ENCODE measurements at regions not wholly inside any gene's neighbourhood (a gene's known extent, or its start where the extent isn't known, plus 50 kb on each side); places are given as distances from the start of the nearest gene placed in this dataset.

DNA sequence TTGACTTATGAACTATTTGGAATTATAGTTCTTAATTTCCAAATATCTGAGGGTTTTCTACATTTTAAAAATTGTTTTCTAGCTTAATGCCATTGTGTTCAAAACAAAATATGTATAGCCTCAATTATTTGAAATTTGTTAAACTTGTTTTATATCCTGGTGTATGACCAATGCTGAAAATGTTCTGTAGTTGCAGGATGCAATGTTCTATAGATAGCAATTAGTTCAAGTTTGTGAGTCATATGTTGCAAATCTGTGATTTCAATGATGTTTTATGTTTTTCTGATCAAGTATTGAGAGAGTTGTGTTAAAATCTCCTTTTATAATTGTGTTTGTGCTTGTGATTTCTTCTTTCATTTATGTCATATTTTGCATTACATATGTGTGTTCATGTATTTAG is 517.5 kb downstream of the ADGRL2 start:
- ChIA-PET POLR2A (no interaction called here), CTCF (no interaction called here)
- ATAC-seq (no peak), DNase-seq (no peak)
- H3K4me1 Mint-ChIP-seq (ENCODE audit: low read depth): no peaks in the 10 kb centered on the region
- H3K27ac Mint-ChIP-seq: no peak overlapping the region
- H3K9me3 Mint-ChIP-seq (ENCODE audit: insufficient read depth): no peaks in the 10 kb centered on the region
- H3K36me3 Mint-ChIP-seq (ENCODE audit: low read depth): no peaks in the 10 kb centered on the region
- H3K27me3 Mint-ChIP-seq (ENCODE audit: low read depth): no peaks in the 10 kb centered on the region
- no peak overlapping the region for H3K4me3 Mint-ChIP-seq

- CTCF ChIA-PET: no interaction called here
- Mint-ChIP-seq H3K4me1 (ENCODE audit: low read depth) (no peaks in the 10 kb centered on the region), H3K9me3 (ENCODE audit: insufficient read depth) (no peaks in the 10 kb centered on the region), H3K36me3 (ENCODE audit: low read depth) (no peaks in the 10 kb centered on the region), H3K27me3 (ENCODE audit: low read depth) (no peaks in the 10 kb centered on the region), H3K4me3 (no peak overlapping the region), H3K27ac (no peak overlapping the region)
- POLR2A ChIA-PET: no interaction called here
- DNase-seq (no peak), ATAC-seq (no peak)
These were observed 516.9 kb downstream of the ADGRL2 start for GRCh38 chr1:82317671-82318070.

- H3K9me3 Mint-ChIP-seq (ENCODE audit: insufficient read depth): no peaks in the 10 kb centered on the region
- ChIA-PET POLR2A (no interaction called here), CTCF (no interaction called here)
- no peak overlapping the region for H3K27ac Mint-ChIP-seq
- H3K4me3 Mint-ChIP-seq: no peak overlapping the region
- no peaks in the 10 kb centered on the region for H3K27me3 Mint-ChIP-seq (ENCODE audit: low read depth)
- no peaks in the 10 kb centered on the region for H3K36me3 Mint-ChIP-seq (ENCODE audit: low read depth)
- H3K4me1 Mint-ChIP-seq (ENCODE audit: low read depth): no peaks in the 10 kb centered on the region
- DNase-seq: no peak
- ATAC-seq: no peak
These were observed 498.9 kb downstream of the ADGRL2 start for GRCh38 chr1:82299656-82300055.

DNA sequence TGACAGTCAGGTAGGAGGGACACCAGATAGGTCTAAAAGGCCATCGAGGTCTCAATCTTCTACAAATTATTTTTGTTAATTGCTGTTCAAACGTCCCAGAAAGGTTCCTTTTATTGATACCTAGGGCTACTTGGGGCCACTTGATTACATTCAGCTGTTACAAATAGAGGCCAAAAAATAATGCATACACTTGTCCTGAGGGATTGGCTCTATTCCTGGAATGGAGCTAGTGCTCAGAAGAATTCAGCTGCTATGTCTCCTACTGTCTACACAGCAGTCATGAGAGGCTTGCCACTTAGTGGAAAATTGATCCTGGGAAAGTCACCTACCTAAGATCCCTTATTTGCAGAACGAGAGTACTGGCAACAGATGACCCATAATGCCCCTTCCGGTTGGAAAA is 498.3 kb downstream of the ADGRL2 start:
- H3K27me3 Mint-ChIP-seq (ENCODE audit: low read depth): no peaks in the 10 kb centered on the region
- H3K36me3 Mint-ChIP-seq (ENCODE audit: low read depth): no peaks in the 10 kb centered on the region
- POLR2A ChIA-PET: no interaction called here
- H3K9me3 Mint-ChIP-seq (ENCODE audit: insufficient read depth): no peaks in the 10 kb centered on the region
- no peak for DNase-seq
- no peak for ATAC-seq
- CTCF ChIA-PET: no interaction called here
- no peak overlapping the region for H3K4me3 Mint-ChIP-seq
- no peaks in the 10 kb centered on the region for H3K4me1 Mint-ChIP-seq (ENCODE audit: low read depth)
- no peak overlapping the region for H3K27ac Mint-ChIP-seq

DNA sequence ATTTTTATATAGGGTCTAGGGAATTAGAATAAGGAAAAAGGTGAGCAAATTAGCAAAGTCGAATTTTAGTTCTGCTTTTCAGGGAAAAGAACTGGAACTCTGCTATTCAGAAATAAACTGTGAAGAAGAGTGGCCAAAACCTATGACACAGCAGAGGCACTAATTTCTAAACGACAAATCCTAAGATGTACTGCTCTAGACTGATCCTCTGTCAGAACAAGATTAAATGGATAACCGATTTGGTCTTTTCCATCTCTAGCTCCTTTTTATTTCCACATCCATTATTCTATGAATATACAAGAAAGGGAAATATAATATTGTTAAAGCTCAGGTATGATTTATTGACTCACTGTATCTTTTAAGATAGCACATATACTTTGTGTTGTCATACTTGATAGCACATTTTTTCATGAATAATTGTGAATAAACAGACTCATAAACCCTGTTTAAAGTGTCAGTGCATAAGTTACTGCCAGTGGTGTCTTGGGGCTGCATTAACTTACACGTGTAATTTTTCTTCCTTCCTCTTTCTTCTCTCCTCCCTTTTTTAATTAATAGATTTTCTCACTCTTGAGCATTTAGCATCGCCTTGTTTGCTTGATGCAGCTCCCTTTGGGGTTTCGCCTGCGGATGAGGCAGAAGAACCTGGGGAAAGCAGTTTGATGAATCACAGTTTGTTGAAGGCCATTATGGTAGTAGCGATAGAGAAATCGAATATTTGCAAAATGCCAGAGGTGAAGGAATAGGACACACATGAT is 496.6 kb downstream of the ADGRL2 start:
- DNase-seq (no peak), ATAC-seq (no peak)
- no peaks in the 10 kb centered on the region for H3K4me1 Mint-ChIP-seq (ENCODE audit: low read depth)
- no peaks in the 10 kb centered on the region for H3K9me3 Mint-ChIP-seq (ENCODE audit: insufficient read depth)
- H3K4me3 Mint-ChIP-seq: no peak overlapping the region
- no peaks in the 10 kb centered on the region for H3K27me3 Mint-ChIP-seq (ENCODE audit: low read depth)
- ChIA-PET CTCF (no interaction called here), POLR2A (no interaction called here)
- H3K36me3 Mint-ChIP-seq (ENCODE audit: low read depth): no peaks in the 10 kb centered on the region
- H3K27ac Mint-ChIP-seq: no peak overlapping the region

DNA sequence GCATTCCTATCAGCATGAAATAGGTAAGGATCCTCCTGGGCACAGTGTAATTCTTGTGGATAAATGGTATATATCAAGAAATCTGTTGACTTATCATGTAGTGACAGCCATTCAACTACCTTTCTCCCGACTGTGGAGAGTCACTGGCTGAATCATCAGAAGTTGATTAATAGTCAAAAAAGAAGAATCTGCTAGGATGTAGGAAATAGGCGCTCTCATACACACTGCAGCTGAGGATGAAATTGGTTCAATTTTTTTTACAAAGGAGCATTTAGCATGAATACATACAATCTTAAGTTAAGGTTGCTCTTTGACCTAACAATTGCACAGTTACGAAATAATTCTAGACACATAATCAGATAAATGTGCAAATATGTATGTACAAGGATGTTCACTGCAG is 486.8 kb downstream of the ADGRL2 start:
- Mint-ChIP-seq H3K4me3 (no peak overlapping the region), H3K27me3 (ENCODE audit: low read depth) (no peaks in the 10 kb centered on the region), H3K4me1 (ENCODE audit: low read depth) (no peaks in the 10 kb centered on the region), H3K36me3 (ENCODE audit: low read depth) (no peaks in the 10 kb centered on the region), H3K27ac (no peak overlapping the region), H3K9me3 (ENCODE audit: insufficient read depth) (no peaks in the 10 kb centered on the region)
- DNase-seq (no peak), ATAC-seq (no peak)
- ChIA-PET CTCF (no interaction called here), POLR2A (no interaction called here)

GRCh38 chr1:82284213-82284612 is 483.5 kb downstream of the ADGRL2 start:
- DNase-seq (no peak), ATAC-seq (no peak)
- H3K4me1 Mint-ChIP-seq (ENCODE audit: low read depth): no peaks in the 10 kb centered on the region
- H3K36me3 Mint-ChIP-seq (ENCODE audit: low read depth): no peaks in the 10 kb centered on the region
- ChIA-PET POLR2A (no interaction called here), CTCF (no interaction called here)
- no peaks in the 10 kb centered on the region for H3K27me3 Mint-ChIP-seq (ENCODE audit: low read depth)
- H3K9me3 Mint-ChIP-seq (ENCODE audit: insufficient read depth): no peaks in the 10 kb centered on the region
- H3K27ac Mint-ChIP-seq: no peak overlapping the region
- H3K4me3 Mint-ChIP-seq: no peak overlapping the region

DNA sequence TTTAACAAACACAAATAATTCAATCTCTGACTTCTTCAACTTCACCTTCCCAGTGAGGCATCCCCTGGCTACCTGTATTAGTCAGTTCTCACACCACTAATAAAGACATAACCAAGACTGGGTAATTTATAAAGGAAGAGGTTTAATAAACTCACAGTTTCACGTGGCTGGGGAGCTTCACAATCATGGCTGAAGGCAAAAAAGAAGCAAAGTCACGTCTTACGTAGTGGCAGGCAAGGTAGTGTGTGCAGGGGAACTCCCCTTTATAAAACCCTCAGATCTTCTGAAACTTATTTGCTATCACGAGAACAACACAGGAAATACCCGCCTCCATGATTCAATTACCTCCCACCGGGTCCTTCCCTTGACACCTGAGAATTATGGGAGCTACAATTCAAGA is 478.5 kb downstream of the ADGRL2 start:
- H3K27me3 Mint-ChIP-seq (ENCODE audit: low read depth): no peaks in the 10 kb centered on the region
- ChIA-PET CTCF (no interaction called here), POLR2A (no interaction called here)
- no peak for ATAC-seq
- H3K4me1 Mint-ChIP-seq (ENCODE audit: low read depth): no peaks in the 10 kb centered on the region
- H3K4me3 Mint-ChIP-seq: no peak overlapping the region
- no peak for DNase-seq
- H3K9me3 Mint-ChIP-seq (ENCODE audit: insufficient read depth): no peaks in the 10 kb centered on the region
- H3K27ac Mint-ChIP-seq: no peak overlapping the region
- H3K36me3 Mint-ChIP-seq (ENCODE audit: low read depth): no peaks in the 10 kb centered on the region

DNA sequence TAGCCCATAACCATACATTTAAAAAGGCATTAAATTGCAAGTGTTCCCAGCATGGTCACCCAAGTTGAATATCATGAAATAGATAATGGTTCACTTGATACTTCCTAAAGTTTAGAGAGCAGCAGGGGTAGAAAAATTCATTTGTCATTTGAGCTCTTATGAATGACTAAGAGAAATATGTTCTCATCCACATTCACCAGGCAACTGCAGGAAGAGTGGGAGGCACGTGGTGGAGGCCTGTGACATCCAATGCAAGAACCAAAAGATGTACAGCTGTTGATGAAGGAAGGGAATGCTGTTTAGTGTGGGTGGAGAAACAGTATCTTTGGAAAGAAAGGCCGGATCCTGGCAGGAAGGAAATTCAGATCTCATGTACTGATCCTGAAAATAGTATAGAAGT is 473.1 kb downstream of the ADGRL2 start:
- no peaks in the 10 kb centered on the region for H3K27me3 Mint-ChIP-seq (ENCODE audit: low read depth)
- CTCF ChIA-PET: no interaction called here
- H3K9me3 Mint-ChIP-seq (ENCODE audit: insufficient read depth): peaks cover 1% of the 10 kb centered on the region
- no peak overlapping the region for H3K27ac Mint-ChIP-seq
- ATAC-seq: no peak
- DNase-seq: no peak
- H3K36me3 Mint-ChIP-seq (ENCODE audit: low read depth): no peaks in the 10 kb centered on the region
- POLR2A ChIA-PET: no interaction called here
- no peaks in the 10 kb centered on the region for H3K4me1 Mint-ChIP-seq (ENCODE audit: low read depth)
- H3K4me3 Mint-ChIP-seq: no peak overlapping the region

DNA sequence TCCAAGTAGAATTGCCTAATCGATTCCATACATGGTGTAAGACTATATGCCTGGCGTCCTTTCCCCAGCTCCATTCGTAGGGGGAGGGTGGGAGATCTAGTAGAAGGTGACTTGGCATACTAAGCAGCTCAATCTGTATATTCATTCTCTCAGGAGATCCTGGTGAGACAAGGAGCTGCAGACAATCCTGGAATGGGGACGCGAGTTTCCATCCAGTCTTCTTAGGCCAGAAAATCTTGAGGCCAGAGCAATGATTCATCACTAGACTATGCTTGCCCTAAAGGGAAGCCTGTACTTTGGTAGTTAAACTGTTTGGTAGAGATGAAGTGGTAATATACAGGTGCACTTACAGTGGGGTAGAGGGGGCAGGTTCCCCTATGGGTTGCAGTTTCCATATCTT is 468.7 kb downstream of the ADGRL2 start:
- H3K36me3 Mint-ChIP-seq (ENCODE audit: low read depth): no peaks in the 10 kb centered on the region
- no peak overlapping the region for H3K27ac Mint-ChIP-seq
- no peaks in the 10 kb centered on the region for H3K27me3 Mint-ChIP-seq (ENCODE audit: low read depth)
- CTCF ChIA-PET: no interaction called here
- no peak overlapping the region for H3K4me3 Mint-ChIP-seq
- no peaks in the 10 kb centered on the region for H3K4me1 Mint-ChIP-seq (ENCODE audit: low read depth)
- POLR2A ChIA-PET: no interaction called here
- DNase-seq: no peak
- peaks cover 4% of the 10 kb centered on the region for H3K9me3 Mint-ChIP-seq (ENCODE audit: insufficient read depth)
- ATAC-seq: no peak

GRCh38 chr1:82268826-82269225 is 468.1 kb downstream of the ADGRL2 start:
- no peaks in the 10 kb centered on the region for H3K27me3 Mint-ChIP-seq (ENCODE audit: low read depth)
- no peaks in the 10 kb centered on the region for H3K36me3 Mint-ChIP-seq (ENCODE audit: low read depth)
- no peak for DNase-seq
- CTCF ChIA-PET: no interaction called here
- peaks cover 4% of the 10 kb centered on the region for H3K9me3 Mint-ChIP-seq (ENCODE audit: insufficient read depth)
- ATAC-seq: no peak
- no peak overlapping the region for H3K4me3 Mint-ChIP-seq
- POLR2A ChIA-PET: no interaction called here
- no peaks in the 10 kb centered on the region for H3K4me1 Mint-ChIP-seq (ENCODE audit: low read depth)
- H3K27ac Mint-ChIP-seq: no peak overlapping the region

GRCh38 chr1:82266351-82266750 is 465.6 kb downstream of the ADGRL2 start:
- no peaks in the 10 kb centered on the region for H3K36me3 Mint-ChIP-seq (ENCODE audit: low read depth)
- POLR2A ChIA-PET: no interaction called here
- ATAC-seq: no peak

GRCh38 chr1:82265436-82265835 is 464.7 kb downstream of the ADGRL2 start:
- ATAC-seq (no peak), DNase-seq (no peak)
- H3K4me3 Mint-ChIP-seq: no peak overlapping the region
- H3K4me1 Mint-ChIP-seq (ENCODE audit: low read depth): no peaks in the 10 kb centered on the region
- peaks cover 4% of the 10 kb centered on the region for H3K9me3 Mint-ChIP-seq (ENCODE audit: insufficient read depth)
- POLR2A ChIA-PET: no interaction called here
- H3K27ac Mint-ChIP-seq: no peak overlapping the region
- no peaks in the 10 kb centered on the region for H3K27me3 Mint-ChIP-seq (ENCODE audit: low read depth)
- H3K36me3 Mint-ChIP-seq (ENCODE audit: low read depth): no peaks in the 10 kb centered on the region
- CTCF ChIA-PET: no interaction called here

More at GRCh38 chr1:82266351-82266750, 465.6 kb downstream of the ADGRL2 start:
- Mint-ChIP-seq H3K4me3 (no peak overlapping the region), H3K9me3 (ENCODE audit: insufficient read depth) (peaks cover 4% of the 10 kb centered on the region), H3K27me3 (ENCODE audit: low read depth) (no peaks in the 10 kb centered on the region), H3K4me1 (ENCODE audit: low read depth) (no peaks in the 10 kb centered on the region), H3K27ac (no peak overlapping the region)
- CTCF ChIA-PET: no interaction called here
- DNase-seq: no peak

All from activated CD8-positive, alpha-beta T cell treated with anti-CD3 and anti-CD28 coated beads, Interleukin-2, amount 10 ng/mL, durations not matched to agents 7 days and 5 days (primary cell).